Jurkat, Clone E6-1 (cell line): ENCODE measurements at regions not wholly inside any gene's neighbourhood (a gene's known extent, or its start where the extent isn't known, plus 50 kb on each side); places are given as distances from the start of the nearest gene placed in this dataset.
A peak's percentile ranks its signal among the peaks of the same experiment; 100 is the strongest.
"Not testable (repeated sequence)": the region's sequence is repeated elsewhere in the genome, so short reads cannot be mapped to it uniquely, and the experiment has no call there.

Source experiments
- DNase-seq: peaks from one replicate; pipeline ENCODE4 v3.0.0-alpha.2; 2011; ENCODE audit warnings: low read depth, low spot score
- H3K4me3 ChIP-seq: 2 replicates; pipeline ENCODE4 v1.5.1; 2011; ENCODE audit warnings: mild to moderate bottlenecking, low read length, control low read depth, moderate library complexity

DNA sequence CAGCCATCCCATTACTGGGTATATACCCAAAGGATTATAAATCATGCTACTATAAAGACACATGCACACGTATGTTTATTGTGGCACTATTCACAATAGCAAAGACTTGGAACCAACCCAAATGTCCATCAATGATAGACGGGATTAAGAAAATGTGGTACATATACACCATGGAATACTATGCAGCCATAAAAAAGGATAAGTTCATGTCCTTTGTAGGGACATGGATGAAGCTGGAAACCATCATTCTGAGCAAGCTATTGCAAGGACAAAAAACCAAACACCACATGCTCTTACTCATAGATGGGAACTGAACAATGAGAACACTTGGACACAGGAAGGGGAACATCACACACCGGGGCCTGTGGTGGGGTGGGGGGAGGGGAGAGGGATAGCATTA is 285.7 kb downstream of the SIPA1L2 start:
- not testable (repeated sequence) for DNase-seq, H3K4me3 ChIP-seq

GRCh38 chr1:232340446-232340845 is 289.5 kb downstream of the SIPA1L2 start:
- DNase-seq = no peak
- H3K4me3 ChIP-seq = no peak overlapping the region

- DNase-seq = no peak
- no peak overlapping the region for H3K4me3 ChIP-seq
Observed at GRCh38 chr1:232339073-232339472, 290.9 kb downstream of the SIPA1L2 start.

DNA sequence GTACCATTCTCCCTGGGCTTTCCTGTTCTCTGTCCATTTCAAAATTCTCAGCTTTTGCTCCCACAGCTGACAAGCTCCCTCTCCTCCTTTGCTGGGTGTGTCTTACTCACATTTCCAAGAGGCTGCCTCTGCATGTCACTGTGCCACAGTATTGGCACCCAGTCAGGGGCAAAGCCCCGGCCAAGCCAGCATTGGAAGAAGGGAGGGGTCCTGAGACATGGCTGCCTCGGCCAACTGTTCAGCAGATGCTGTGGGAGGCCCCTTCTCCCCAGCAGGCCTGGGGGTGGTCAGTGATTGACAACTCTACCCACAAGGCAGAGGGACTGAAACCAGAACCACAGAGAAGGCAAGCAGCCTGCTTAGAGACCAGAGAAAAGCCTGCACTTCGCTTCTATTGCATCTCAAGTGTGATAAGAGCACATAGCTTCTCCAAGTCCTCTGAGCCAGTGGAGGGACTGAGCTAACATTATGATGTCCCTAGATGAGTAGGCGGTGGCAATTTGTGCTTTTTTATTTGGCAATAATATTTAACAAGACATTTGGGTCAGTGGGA is 294.1 kb downstream of the SIPA1L2 start:
- peak; percentile 12 for DNase-seq
- H3K4me3 ChIP-seq = peak overlapping the region; percentile 18

DNA sequence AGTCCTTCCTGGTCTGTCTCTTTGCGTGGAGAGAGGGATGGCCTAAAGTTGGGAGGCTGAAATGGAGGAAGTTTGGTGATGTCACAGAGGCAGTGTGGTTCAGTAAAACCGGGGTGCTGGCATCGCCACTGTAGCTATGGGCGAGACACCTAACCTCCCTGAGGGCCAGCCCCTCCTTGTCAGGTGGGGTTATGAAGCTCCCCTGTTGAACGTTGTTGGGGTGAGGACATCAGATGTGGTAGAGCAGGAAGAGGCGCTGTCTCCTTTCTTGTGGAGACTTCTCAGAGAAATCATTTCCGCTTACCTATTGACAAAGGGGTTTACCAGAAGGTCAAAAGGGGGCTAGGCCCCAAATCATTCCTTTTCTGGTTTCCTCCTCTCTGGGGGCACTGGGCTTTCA is 294.7 kb downstream of the SIPA1L2 start:
- peak; percentile 96 for DNase-seq
- peak overlapping the region; percentile 18 for H3K4me3 ChIP-seq

DNA sequence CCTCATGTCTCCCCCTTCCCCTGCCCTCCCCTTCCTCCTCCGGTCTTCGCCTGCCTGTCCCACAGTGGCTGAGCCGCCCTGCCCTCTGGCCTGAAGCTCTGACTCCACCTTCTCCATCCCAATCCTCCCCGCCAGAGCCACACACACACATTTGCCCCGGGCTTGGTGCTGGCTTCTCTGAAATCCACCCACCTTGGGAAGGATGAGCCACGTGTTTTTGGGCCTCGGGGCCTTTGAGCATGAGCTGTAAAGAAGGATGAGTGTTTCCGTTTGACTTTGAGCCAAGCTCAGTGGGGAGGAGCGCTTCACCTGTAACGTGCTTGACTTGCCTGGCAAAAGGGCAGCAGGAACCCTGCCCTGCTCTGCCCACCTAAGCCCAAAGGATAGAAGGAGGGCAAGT is 295.1 kb downstream of the SIPA1L2 start:
- H3K4me3 ChIP-seq = no peak overlapping the region
- DNase-seq = peak; percentile 42

GRCh38 chr1:232334246-232334645 is 295.7 kb downstream of the SIPA1L2 start:
- no peak for DNase-seq
- no peak overlapping the region for H3K4me3 ChIP-seq

DNA sequence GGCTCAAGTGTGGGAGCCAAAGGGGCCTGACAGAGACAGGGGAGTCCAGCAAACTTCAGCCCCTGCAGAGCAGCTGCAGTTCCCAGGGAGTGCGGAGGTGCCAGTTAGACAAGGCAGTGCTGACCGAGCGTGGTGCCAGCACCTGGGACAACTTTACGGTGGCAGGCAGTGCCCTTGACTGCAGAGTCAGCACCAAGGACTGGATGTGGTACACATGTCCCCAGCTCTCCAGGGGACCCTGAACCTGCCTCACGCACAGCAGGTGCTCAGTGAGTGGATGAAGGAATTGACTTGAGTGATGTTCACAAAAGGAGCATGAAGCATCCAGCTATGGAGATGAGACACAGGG is 296.5 kb downstream of the SIPA1L2 start:
- no peak for DNase-seq
- no peak overlapping the region for H3K4me3 ChIP-seq

DNA sequence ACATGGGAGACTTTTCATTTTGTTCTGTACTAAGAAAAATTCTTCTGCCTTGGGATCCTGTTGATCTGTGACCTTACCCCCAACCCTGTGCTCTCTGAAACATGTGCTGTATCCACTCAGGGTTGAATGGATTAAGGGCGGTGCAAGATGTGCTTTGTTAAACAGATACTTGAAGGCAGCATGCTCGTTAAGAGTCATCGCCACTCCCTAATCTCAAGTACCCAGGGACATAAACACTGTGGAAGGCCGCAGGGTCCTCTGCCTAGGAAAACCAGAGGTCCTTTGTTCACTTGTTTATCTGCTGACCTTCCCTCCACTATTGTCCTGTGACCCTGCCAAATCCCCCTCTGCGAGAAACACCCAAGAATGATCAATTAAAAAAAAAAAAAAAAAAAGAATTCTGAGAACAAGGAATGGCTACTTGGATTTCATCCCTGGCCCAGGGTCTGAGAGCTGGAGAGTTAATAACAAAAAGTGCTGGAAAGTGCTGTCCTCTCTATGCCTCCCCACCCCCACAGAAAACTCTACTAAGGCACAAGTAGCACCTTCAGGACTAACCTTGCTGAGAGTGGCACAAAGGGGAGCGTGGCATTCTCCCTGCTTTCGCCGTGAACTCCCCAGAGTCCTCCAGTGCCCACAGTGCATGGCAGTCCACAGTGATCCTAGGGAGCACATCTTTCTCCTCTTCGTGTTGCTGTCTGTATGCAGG is 297.1 kb downstream of the SIPA1L2 start:
- not testable (repeated sequence) for H3K4me3 ChIP-seq, DNase-seq

- no peak for DNase-seq
- H3K4me3 ChIP-seq = no peak overlapping the region
Observed at GRCh38 chr1:232329103-232329813, 300.7 kb downstream of the SIPA1L2 start.

DNA sequence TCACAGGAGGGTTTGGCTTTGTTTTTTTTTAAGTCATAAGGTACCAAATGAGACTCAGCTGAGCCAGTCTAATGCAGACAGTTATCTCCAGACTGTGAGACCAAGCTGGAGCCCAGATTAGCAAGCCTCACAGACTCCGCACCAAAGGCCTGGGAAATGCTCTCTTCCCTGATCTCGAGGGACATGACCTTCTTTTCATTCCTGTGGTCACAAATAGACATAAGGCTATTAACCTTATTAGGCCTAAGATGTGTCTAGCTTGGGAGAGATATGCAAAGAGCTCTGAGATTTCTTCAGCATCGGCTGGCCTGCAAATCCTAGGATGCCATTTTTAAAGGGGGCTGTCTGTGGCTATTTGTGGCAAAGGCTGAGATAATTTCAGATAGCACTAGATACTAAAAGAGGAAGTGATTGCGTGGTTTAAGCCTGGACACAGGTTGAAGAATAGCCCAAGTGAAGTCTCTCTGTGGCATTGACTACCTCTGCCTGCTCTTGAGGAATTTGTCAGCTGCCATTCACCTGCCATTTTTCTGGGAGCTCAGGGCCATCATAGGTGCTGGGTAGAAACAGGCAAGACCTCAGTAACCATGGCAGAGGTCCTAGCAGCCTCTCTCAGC is 301.3 kb downstream of the SIPA1L2 start:
- DNase-seq = no peak
- no peak overlapping the region for H3K4me3 ChIP-seq

- no peak for DNase-seq
- no peak overlapping the region for H3K4me3 ChIP-seq
Observed at GRCh38 chr1:232327899-232328298, 302.0 kb downstream of the SIPA1L2 start.

DNA sequence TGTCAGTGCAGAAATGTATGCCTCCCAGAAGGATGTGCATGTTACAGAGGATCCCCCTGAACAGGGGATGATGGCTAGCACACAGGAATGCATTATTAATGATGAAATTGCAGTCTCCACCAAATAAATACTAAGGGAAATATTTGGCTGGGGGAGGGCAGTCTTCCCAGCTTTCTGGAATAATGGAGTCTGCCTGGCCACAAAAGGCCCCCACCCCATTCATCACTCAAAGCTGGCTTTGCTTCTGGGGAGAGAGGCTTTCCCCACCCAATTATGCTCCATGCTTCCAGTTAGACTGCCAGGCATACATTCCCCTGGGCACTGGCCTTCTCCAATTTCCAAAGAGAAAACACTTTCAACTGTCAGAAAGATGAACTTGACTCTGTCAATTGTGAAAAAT is 302.7 kb downstream of the SIPA1L2 start:
- DNase-seq = no peak

DNA sequence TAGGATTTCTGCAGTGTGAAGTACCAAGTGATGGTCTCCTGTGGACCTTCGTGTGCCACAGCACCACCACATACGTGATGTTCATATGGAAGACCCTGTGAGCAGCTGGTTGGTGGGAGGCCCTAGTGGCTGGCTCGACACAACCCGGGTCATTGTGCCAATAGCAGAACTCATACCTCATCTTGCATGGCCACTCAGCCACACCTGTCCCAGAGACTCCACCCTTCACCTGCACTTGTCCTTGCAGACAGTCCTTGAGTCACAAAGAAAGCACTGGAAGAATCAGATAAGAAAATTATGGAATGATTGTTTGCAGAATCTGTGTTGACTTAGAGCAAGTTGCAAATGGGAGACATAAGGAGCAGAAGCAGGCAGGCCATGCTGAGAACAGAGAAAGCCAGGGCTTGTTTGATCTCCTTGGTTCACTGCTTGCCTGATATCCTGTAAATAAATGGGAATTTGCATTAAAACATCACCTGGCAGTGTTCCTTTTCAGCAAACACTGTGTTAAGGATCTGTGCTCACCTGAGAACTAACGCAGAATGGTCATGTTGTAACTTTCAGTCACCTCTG is 307.7 kb downstream of the SIPA1L2 start:
- DNase-seq = no peak
- H3K4me3 ChIP-seq = no peak overlapping the region

More for the DNA sequence above, 302.7 kb downstream of the SIPA1L2 start:
- no peak overlapping the region for H3K4me3 ChIP-seq

GRCh38 chr1:232319518-232320210 is 310.3 kb downstream of the SIPA1L2 start:
- no peak overlapping the region for H3K4me3 ChIP-seq
- no peak for DNase-seq

DNA sequence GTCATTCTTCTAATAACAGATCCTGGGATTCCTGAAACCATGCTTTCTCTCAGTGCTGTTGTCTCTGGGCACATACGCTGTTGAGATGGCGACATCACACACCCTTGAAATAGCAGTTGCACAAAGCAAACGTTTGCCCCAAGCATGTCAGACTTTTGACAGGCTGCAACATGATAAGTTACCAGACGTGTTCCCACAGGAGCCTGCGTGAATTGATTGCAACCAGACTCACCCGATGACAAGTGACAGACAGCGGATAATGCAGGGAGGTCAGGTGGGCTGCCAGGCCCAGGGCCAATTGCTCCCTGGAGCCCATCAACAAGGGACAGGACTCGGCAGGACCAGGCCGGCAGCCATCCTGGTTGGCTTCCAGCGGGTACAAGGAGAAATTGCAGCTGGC is 310.9 kb downstream of the SIPA1L2 start:
- DNase-seq = no peak
- H3K4me3 ChIP-seq = no peak overlapping the region

- H3K4me3 ChIP-seq = no peak overlapping the region
- DNase-seq = no peak
Observed at GRCh38 chr1:232318143-232318542, 311.8 kb downstream of the SIPA1L2 start.

DNA sequence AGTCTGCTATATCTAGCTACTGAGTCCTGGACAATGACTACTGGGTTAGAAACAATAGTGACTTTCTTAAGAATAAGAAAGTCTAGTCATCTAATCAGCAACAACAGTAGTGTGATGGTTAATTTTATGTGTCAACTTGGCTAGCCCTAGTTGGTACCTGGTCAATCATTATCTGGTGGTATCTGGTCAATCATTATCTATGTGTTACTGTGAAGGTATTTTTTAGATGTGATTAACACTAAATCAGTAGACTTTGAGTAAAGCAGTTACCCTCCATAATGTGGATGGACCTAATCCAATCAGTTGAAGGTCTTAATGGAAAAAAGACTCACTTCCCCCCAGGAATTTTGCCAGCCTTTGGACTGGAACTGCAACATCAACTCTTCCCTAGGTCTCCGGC is 312.6 kb downstream of the SIPA1L2 start:
- H3K4me3 ChIP-seq = no peak overlapping the region

DNA sequence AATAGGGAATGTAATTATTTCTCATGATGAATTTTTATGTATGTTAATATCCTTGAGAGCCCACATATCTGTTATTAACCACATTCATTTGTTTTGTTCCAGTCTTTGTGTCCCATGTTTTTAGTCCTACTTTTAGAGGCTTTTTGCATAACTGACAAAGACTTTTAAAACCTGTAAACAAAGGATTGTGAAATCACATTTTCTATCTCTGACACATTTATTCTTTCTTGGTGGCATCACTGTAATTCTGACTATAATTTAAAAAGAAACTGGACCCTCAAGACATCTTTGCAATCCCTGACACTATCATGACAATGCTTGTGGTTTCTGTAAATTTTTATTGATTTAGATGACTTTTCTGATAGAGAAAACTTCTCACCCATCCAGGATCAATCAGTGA is 313.1 kb downstream of the SIPA1L2 start:
- DNase-seq = no peak
- no peak overlapping the region for H3K4me3 ChIP-seq

More for the DNA sequence above, 312.6 kb downstream of the SIPA1L2 start:
- DNase-seq = no peak
